GM12878 (cell line): ENCODE measurements at regions not wholly inside any gene's neighbourhood (a gene's known extent, or its start where the extent isn't known, plus 50 kb on each side); places are given as distances from the start of the nearest gene placed in this dataset.

Experiments
- ATAC-seq: fragments of 200-7000 bp; cut with Tn5 transposase; 3 replicates; pipeline ENCODE4 v1.9.1; 2020; ENCODE audit warnings: mild to moderate bottlenecking, moderate library complexity
- BruUV-seq: library from RNA; stranded (reverse); fragments of 400-500 nt; replicated peaks from 2 replicates; lab custom pipeline; 2021; lab: Mats Ljungman, UMichigan
- CTCF ChIA-PET: fragments of 300-600 bp; sonication (Branson Sonifier 250); formaldehyde crosslinking; extraction: SDS; loops from one replicate; lab custom pipeline; 2021; ENCODE audit warnings: inconsistent platforms; lab: Yijun Ruan, JAX
- POLR2A ChIA-PET: fragments of 350-600 bp; formaldehyde crosslinking; extraction: SDS; loops from one replicate; lab custom pipeline; 2021; ENCODE audit warnings: inconsistent platforms; lab: Charles Lee
- RAD21 ChIA-PET: fragments of 300-600 bp; sonication (Branson Sonifier 250); formaldehyde crosslinking; loops from one replicate; lab custom pipeline; 2023; ENCODE audit warnings: antibody characterized with exemption; ENCODE audit not compliant: unreplicated experiment; lab: Charles Lee
- SMC1A ChIA-PET: fragments of 300-600 bp; sonication (Branson Sonifier 250); formaldehyde crosslinking; loops from one replicate; lab custom pipeline; 2023; ENCODE audit not compliant: unreplicated experiment, uncharacterized antibody; lab: Charles Lee
- DNase-seq: peaks from one replicate; pipeline ENCODE4 v3.0.0-alpha.2; 2011; ENCODE audit warnings: low read depth, low spot score
- FAIRE-seq: peaks from 3 replicates; lab custom pipeline; 2011; peaks lifted over from hg19 to GRCh38; lab: Jason Lieb, UNC
- H2AFZ ChIP-seq: 2 replicates; pipeline ENCODE4 v1.6.0; 2011; ENCODE audit warnings: low read depth, low read length, control low read depth; ENCODE audit not compliant: control insufficient read depth
- H3K27ac ChIP-seq: 2 replicates; pipeline ENCODE4 v1.5.1; 2011; ENCODE audit warnings: control low read depth; ENCODE audit not compliant: control insufficient read depth, insufficient read depth
- H3K27me3 ChIP-seq, 2 experiments: replicated peaks in 1 of 2; 2 replicates each; pipeline versions ENCODE4 v1.6.0 to v1.6.1; 2011; ENCODE audit warnings: low read length in 1 of 2; ENCODE audit not compliant: control insufficient read depth in 2 of 2, insufficient read depth in 2 of 2
- H3K36me3 ChIP-seq, 2 experiments: 2 replicates each; pipeline ENCODE4 v1.5.1; 2011; ENCODE audit warnings: low read length in 1 of 2; ENCODE audit not compliant: control insufficient read depth in 2 of 2, insufficient read depth in 2 of 2
- H3K4me1 ChIP-seq: 2 replicates; pipeline ENCODE4 v1.6.1; 2011; ENCODE audit warnings: mild to moderate bottlenecking, low read length, moderate library complexity, mixed read lengths; ENCODE audit not compliant: control insufficient read depth, insufficient read depth
- H3K4me2 ChIP-seq: 2 replicates; pipeline ENCODE4 v1.6.0; 2011; ENCODE audit warnings: control low read depth; ENCODE audit not compliant: control insufficient read depth, insufficient read depth
- H3K4me3 ChIP-seq: fragments of 200-600 bp; sonication (generic); 2 replicates; pipeline ENCODE4 v1.5.1; 2016
- H3K79me2 ChIP-seq: 2 replicates; pipeline ENCODE4 v1.6.0; 2011; ENCODE audit warnings: low read length; ENCODE audit not compliant: control insufficient read depth, insufficient read depth
- H3K9ac ChIP-seq: 2 replicates; pipeline ENCODE4 v1.8.0; 2011; ENCODE audit warnings: low read length, control low read depth, mixed read lengths; ENCODE audit not compliant: control insufficient read depth, insufficient read depth
- H3K9me3 ChIP-seq: replicated peaks from 3 replicates; pipeline ENCODE4 v1.5.1; 2011; ENCODE audit warnings: mild to moderate bottlenecking, low read length; ENCODE audit not compliant: control insufficient read depth, insufficient read depth
- H4K20me1 ChIP-seq: 2 replicates; pipeline ENCODE4 v1.6.0; 2011; ENCODE audit not compliant: control insufficient read depth, insufficient read depth
- ATF7 ChIP-seq: fragments of 450-650 bp; IDR thresholded peaks from 2 replicates; pipeline ENCODE4 v1.6.1; 2016; ENCODE audit warnings: low read depth, mild to moderate bottlenecking
- BMI1 ChIP-seq: fragments of 450-650 bp; IDR thresholded peaks from 2 replicates; pipeline ENCODE4 v1.6.1; 2016; ENCODE audit warnings: mild to moderate bottlenecking, moderate library complexity, borderline replicate concordance
- CEBPB ChIP-seq, 2 experiments: fragments of 150-350 bp in 1 of 2; IDR thresholded peaks; 2 replicates each; pipeline ENCODE4 v1.6.1; 2012 to 2014; ENCODE audit warnings: low read depth in 2 of 2, low read length in 2 of 2, borderline replicate concordance in 1 of 2, inconsistent platforms in 1 of 2
- KLF5 ChIP-seq: fragments of 450-650 bp; IDR thresholded peaks from 2 replicates; pipeline ENCODE4 v1.6.1; 2014; ENCODE audit warnings: mild to moderate bottlenecking; ENCODE audit not compliant: partially characterized antibody
- MYC ChIP-seq: IDR thresholded peaks from 2 replicates; pipeline ENCODE4 v1.6.1; 2011; ENCODE audit warnings: mild to moderate bottlenecking, low read length, moderate library complexity, inconsistent platforms; ENCODE audit not compliant: insufficient read depth, insufficient replicate concordance, insufficient read length, severe bottlenecking
- POU2F2 ChIP-seq: IDR thresholded peaks from 3 replicates; pipeline ENCODE4 v1.6.1; 2011; ENCODE audit warnings: low read depth, mild to moderate bottlenecking, low read length, borderline replicate concordance
- RB1 ChIP-seq: fragments of 450-650 bp; formaldehyde crosslinking; IDR thresholded peaks from 2 replicates; pipeline ENCODE4 v1.6.1; 2017; ENCODE audit warnings: mild to moderate bottlenecking, borderline replicate concordance
- SIN3A ChIP-seq: IDR thresholded peaks from 2 replicates; pipeline ENCODE4 v1.6.1; 2012; ENCODE audit warnings: low read depth, low read length, improper control_type of control experiment
- WRNIP1 ChIP-seq: IDR thresholded peaks from 2 replicates; pipeline ENCODE4 v1.6.1; 2011; ENCODE audit warnings: low read depth, low read length, improper control_type of control experiment, borderline replicate concordance
- ZNF207 ChIP-seq: fragments of 450-650 bp; IDR thresholded peaks from 2 replicates; pipeline ENCODE4 v1.6.1; 2014; ENCODE audit warnings: antibody characterized with exemption, mild to moderate bottlenecking, borderline replicate concordance
- ZNF622 ChIP-seq: fragments of 450-650 bp; IDR thresholded peaks from 2 replicates; pipeline ENCODE4 v1.6.1; 2017; ENCODE audit warnings: mild to moderate bottlenecking, inconsistent platforms
- ZSCAN29 ChIP-seq: fragments of 450-650 bp; IDR thresholded peaks from 2 replicates; pipeline ENCODE4 v1.6.1; 2017; ENCODE audit warnings: mild to moderate bottlenecking, moderate library complexity
- WGBS: methylation state at CpG from one replicate; pipeline ENCODE4 v1.1.6; 2016; ENCODE audit warnings: low lambda C conversion rate; ENCODE audit not compliant: insufficient replicate concordance, insufficient coverage; ENCODE audit errors: missing lambda C conversion rate; 5-methylcytosine and 5-hydroxymethylcytosine counted together
- in situ Hi-C: fragments of 300-500 bp; cut with MboI; formaldehyde crosslinking; loops from 9 replicates; pipeline ENCODE4 v1.14.3; 2018; ENCODE audit warnings: mixed read lengths
- intact Hi-C: fragments of 100-400 bp; cut with micrococcal nuclease; formaldehyde crosslinking; loops from one replicate; pipeline ENCODE4 v1.14.2; 2022; ENCODE audit not compliant: unreplicated experiment
- TF ChIP-seq, protein P1 (sequence below): fragments of 450-650 bp; IDR thresholded peaks from 2 replicates; pipeline ENCODE4 v1.6.1; 2016; ENCODE audit warnings: mild to moderate bottlenecking
- TF ChIP-seq, protein P2 (sequence below): IDR thresholded peaks from 2 replicates; pipeline ENCODE4 v1.6.1; 2011; ENCODE audit warnings: low read depth, low read length, improper control_type of control experiment, borderline replicate concordance
- TF ChIP-seq, protein P3 (sequence below): fragments of 450-650 bp; IDR thresholded peaks from 2 replicates; pipeline ENCODE4 v1.6.1; 2017; ENCODE audit warnings: borderline replicate concordance
- TF ChIP-seq, protein P4 (sequence below): fragments of 450-650 bp; formaldehyde crosslinking; IDR thresholded peaks from 2 replicates; pipeline ENCODE4 v1.5.0; 2022; ENCODE audit warnings: mild to moderate bottlenecking, missing genetic modification characterization

DNA sequence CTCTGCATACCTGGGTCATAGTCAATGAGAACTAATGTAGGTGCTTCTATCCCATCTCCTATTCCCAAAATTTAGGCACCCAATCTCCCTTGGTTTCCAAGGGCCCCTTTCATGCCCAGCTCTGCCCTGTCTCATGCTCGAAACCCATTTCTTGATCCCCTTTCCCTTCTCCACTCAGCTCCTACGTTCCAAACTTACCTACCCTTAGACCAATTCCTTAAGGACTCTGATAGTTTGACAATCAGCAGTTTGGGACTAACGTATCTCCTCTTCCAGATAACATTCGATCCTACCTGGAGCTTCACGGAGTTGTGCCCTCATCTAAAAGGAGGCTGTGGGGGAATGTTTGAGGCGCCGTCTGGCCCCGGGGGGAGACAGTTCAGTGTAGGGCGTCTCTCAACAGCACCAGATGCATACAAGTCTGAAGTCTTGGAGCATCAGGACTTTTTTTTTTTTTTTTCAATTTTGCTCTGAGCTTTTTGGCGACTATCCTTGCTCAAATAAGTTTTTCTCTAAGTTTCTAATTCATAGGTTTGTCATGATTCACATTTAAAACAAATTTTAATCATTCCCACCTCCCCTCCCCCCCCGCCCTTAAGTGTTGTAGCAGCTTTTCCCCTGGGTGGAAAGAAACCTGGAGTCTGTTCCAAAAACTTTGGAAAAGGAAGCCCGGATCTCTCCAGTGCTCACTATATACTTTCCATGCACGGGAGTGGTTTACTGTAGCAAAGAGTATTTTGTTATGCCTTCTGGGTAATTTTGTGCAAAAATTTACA is 141.2 kb upstream of the LGALSL start:
- H3K4me2 ChIP-seq = no peak overlapping the region
- DNase-seq (no peak), ATAC-seq (no peak), FAIRE-seq (no peak)
- H3K4me1 ChIP-seq = peaks cover 4% of the 10 kb centered on the region
- intact Hi-C loops = no loop called here
- RAD21 ChIA-PET = interaction anchor here (0.7 to 6.5 kb wide), 31 partner anchors 10 to 262 kb away, joined by 3 to 82 read pairs (median 5); no protein-coding TSS in a partner anchor
- H3K36me3 ChIP-seq = no peaks in the 10 kb centered on the region
- no TSS peak for BruUV-seq
- WGBS = 62% methylated on average over 13 of the region's 13 CpGs
- no peak overlapping the region for H3K9ac ChIP-seq
- H3K4me3 ChIP-seq = no peak overlapping the region
- no peaks in the 10 kb centered on the region for H4K20me1 ChIP-seq
- SMC1A ChIA-PET = interaction anchor here (0.7 to 5.8 kb wide), 37 partner anchors 9 to 452 kb away, joined by 3 to 71 read pairs (median 5); no protein-coding TSS in a partner anchor
- no peaks in the 10 kb centered on the region for H3K9me3 ChIP-seq
- CTCF ChIA-PET = interaction anchor here (0.6 to 5.3 kb wide), 40 partner anchors 10 to 289 kb away, joined by 3 to 97 read pairs (median 4); no protein-coding TSS in a partner anchor
- POLR2A ChIA-PET = interaction anchor here (0.5 to 2.7 kb wide), 7 partner anchors 14 to 452 kb away, joined by 3 to 14 read pairs (median 6); no protein-coding TSS in a partner anchor
- no peaks in the 10 kb centered on the region for H3K79me2 ChIP-seq
- in situ Hi-C loops = no loop called here
- no peaks in the 10 kb centered on the region for H3K27me3 ChIP-seq
- H2AFZ ChIP-seq = no peak overlapping the region
- no peak overlapping the region for H3K27ac ChIP-seq
- no peak for TF ChIP-seq BMI1
- no peak for TF ChIP-seq ATF7
- TF ChIP-seq WRNIP1 = no peak
- TF ChIP-seq MYC = no peak
- TF ChIP-seq ZNF622 = no peak
- TF ChIP-seq, protein P1, sequence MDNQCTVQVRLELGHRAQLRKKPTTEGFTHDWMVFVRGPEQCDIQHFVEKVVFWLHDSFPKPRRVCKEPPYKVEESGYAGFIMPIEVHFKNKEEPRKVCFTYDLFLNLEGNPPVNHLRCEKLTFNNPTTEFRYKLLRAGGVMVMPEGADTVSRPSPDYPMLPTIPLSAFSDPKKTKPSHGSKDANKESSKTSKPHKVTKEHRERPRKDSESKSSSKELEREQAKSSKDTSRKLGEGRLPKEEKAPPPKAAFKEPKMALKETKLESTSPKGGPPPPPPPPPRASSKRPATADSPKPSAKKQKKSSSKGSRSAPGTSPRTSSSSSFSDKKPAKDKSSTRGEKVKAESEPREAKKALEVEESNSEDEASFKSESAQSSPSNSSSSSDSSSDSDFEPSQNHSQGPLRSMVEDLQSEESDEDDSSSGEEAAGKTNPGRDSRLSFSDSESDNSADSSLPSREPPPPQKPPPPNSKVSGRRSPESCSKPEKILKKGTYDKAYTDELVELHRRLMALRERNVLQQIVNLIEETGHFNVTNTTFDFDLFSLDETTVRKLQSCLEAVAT = no peak
- TF ChIP-seq ZNF207 = no peak
- TF ChIP-seq, protein P2, sequence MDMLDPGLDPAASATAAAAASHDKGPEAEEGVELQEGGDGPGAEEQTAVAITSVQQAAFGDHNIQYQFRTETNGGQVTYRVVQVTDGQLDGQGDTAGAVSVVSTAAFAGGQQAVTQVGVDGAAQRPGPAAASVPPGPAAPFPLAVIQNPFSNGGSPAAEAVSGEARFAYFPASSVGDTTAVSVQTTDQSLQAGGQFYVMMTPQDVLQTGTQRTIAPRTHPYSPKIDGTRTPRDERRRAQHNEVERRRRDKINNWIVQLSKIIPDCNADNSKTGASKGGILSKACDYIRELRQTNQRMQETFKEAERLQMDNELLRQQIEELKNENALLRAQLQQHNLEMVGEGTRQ = no peak
- no peak for TF ChIP-seq ZSCAN29
- TF ChIP-seq, protein P3, sequence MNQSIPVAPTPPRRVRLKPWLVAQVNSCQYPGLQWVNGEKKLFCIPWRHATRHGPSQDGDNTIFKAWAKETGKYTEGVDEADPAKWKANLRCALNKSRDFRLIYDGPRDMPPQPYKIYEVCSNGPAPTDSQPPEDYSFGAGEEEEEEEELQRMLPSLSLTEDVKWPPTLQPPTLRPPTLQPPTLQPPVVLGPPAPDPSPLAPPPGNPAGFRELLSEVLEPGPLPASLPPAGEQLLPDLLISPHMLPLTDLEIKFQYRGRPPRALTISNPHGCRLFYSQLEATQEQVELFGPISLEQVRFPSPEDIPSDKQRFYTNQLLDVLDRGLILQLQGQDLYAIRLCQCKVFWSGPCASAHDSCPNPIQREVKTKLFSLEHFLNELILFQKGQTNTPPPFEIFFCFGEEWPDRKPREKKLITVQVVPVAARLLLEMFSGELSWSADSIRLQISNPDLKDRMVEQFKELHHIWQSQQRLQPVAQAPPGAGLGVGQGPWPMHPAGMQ = no peak
- no peak for TF ChIP-seq RB1
- TF ChIP-seq POU2F2 = no peak
- TF ChIP-seq, protein P4, sequence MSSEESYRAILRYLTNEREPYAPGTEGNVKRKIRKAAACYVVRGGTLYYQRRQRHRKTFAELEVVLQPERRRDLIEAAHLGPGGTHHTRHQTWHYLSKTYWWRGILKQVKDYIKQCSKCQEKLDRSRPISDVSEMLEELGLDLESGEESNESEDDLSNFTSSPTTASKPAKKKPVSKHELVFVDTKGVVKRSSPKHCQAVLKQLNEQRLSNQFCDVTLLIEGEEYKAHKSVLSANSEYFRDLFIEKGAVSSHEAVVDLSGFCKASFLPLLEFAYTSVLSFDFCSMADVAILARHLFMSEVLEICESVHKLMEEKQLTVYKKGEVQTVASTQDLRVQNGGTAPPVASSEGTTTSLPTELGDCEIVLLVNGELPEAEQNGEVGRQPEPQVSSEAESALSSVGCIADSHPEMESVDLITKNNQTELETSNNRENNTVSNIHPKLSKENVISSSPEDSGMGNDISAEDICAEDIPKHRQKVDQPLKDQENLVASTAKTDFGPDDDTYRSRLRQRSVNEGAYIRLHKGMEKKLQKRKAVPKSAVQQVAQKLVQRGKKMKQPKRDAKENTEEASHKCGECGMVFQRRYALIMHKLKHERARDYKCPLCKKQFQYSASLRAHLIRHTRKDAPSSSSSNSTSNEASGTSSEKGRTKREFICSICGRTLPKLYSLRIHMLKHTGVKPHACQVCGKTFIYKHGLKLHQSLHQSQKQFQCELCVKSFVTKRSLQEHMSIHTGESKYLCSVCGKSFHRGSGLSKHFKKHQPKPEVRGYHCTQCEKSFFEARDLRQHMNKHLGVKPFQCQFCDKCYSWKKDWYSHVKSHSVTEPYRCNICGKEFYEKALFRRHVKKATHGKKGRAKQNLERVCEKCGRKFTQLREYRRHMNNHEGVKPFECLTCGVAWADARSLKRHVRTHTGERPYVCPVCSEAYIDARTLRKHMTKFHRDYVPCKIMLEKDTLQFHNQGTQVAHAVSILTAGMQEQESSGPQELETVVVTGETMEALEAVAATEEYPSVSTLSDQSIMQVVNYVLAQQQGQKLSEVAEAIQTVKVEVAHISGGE = no peak
- TF ChIP-seq CEBPB (IDR thresholded peaks at IDR 0.05; ENCODE audit: borderline replicate concordance in 1 of 2, low read depth in 2 of 2, low read length in 2 of 2) = no peak
- no peak for TF ChIP-seq SIN3A
- no peak for TF ChIP-seq KLF5
